ENCODE measurements at regions not wholly inside any gene's neighbourhood (a gene's known extent, or its start where the extent isn't known, plus 50 kb on each side); places are given as distances from the start of the nearest gene placed in this dataset.

GRCh38 chr14:86935241-86935885, 1057.6 kb downstream of the GALC start:
- DNase-seq (ENCODE audit: low spot score): no peak
- no peaks in the 10 kb centered on the region for H3K36me3 Mint-ChIP-seq (ENCODE audit: low read depth)
- H3F3A ChIP-seq (replicated peaks; ENCODE audit: low read depth): no peaks in the 10 kb centered on the region
- no peak overlapping the region for H3K27ac ChIP-seq (ENCODE audit: low read depth)
- no peak for ATAC-seq
- H3K4me3 ChIP-seq: no peak overlapping the region
- H3K4me2 ChIP-seq: no peak overlapping the region
- H4K20me1 ChIP-seq (replicated peaks; ENCODE audit: insufficient read depth): no peaks in the 10 kb centered on the region
- H3K9me2 ChIP-seq (ENCODE audit: insufficient read depth): no peaks in the 10 kb centered on the region
- H3K9me3 Mint-ChIP-seq: no peaks in the 10 kb centered on the region; the same call in 2 of the 3 replicates
- peaks cover 2% of the 10 kb centered on the region; the same call in 1 of the 3 replicates for H3K4me1 Mint-ChIP-seq
- H3K36me3 ChIP-seq (ENCODE audit: insufficient read depth): no peaks in the 10 kb centered on the region
- no peak overlapping the region for H3K27ac Mint-ChIP-seq
- no peak overlapping the region for H3K4me3 Mint-ChIP-seq
- no peaks in the 10 kb centered on the region for H3K4me1 ChIP-seq (ENCODE audit: insufficient read depth)
- no peak overlapping the region for H2AFZ ChIP-seq
- H3K27me3 ChIP-seq (ENCODE audit: insufficient read depth): no peaks in the 10 kb centered on the region
- TF ChIP-seq NANOG (IDR thresholded peaks at IDR 0.05; ENCODE audit: borderline replicate concordance) (no peak), CREB1 (CRISPR knock-in tag; IDR thresholded peaks at IDR 0.05; ENCODE audit: low read depth) (no peak), JUNB (IDR thresholded peaks at IDR 0.05; ENCODE audit: unreplicated experiment) (no peak), CTCF (conservative IDR thresholded peaks at IDR 0.05; ENCODE audit: low read depth in 2 of 2) (no peak), REST (IDR thresholded peaks at IDR 0.05; ENCODE audit: unreplicated experiment) (no peak), ZNF331 (CRISPR knock-in tag; IDR thresholded peaks at IDR 0.05; ENCODE audit: low read depth) (no peak), POLR2AphosphoS5 (IDR thresholded peaks at IDR 0.05; ENCODE audit: low read depth) (no peak), ZNF462 (CRISPR knock-in tag; IDR thresholded peaks at IDR 0.05) (no peak), EZH2phosphoT487 (IDR thresholded peaks at IDR 0.05; ENCODE audit: unreplicated experiment) (no peak), STAT1 (IDR thresholded peaks at IDR 0.05; ENCODE audit: unreplicated experiment) (no peak)
- no peaks in the 10 kb centered on the region for H3K79me2 ChIP-seq (replicated peaks; ENCODE audit: insufficient read depth)
- no peaks in the 10 kb centered on the region for H3K27me3 Mint-ChIP-seq (ENCODE audit: insufficient read depth, low read depth, poor library complexity)

Data from GM23338 (cell line).